DOHH2 (cell line): ENCODE measurements at regions not wholly inside any gene's neighbourhood (a gene's known extent, or its start where the extent isn't known, plus 50 kb on each side); places are given as distances from the start of the nearest gene placed in this dataset.

ENCODE experiments used
- H3F3A ChIP-seq: fragments of 200-600 bp; sonication (generic), shearing (Covaris generic); 2 replicates; pipeline ENCODE4 v1.6.0; 2016; ENCODE audit warnings: antibody characterized with exemption, mild to moderate bottlenecking; ENCODE audit not compliant: control insufficient read depth, insufficient read depth
- H3K27ac ChIP-seq: fragments of 200-600 bp; sonication (generic); 2 replicates; pipeline ENCODE4 v1.5.1; 2014; ENCODE audit warnings: low read depth, mild to moderate bottlenecking, low read length, moderate library complexity
- H3K27me3 ChIP-seq: fragments of 200-600 bp; sonication (generic); 2 replicates; pipeline ENCODE4 v1.6.1; 2014; ENCODE audit warnings: mild to moderate bottlenecking, low read length, mixed read lengths; ENCODE audit not compliant: control insufficient read depth
- H3K36me3 ChIP-seq: fragments of 200-600 bp; sonication (generic); 2 replicates; pipeline ENCODE4 v1.6.1; 2014; ENCODE audit warnings: mild to moderate bottlenecking, low read length, moderate library complexity, mixed read lengths; ENCODE audit not compliant: control insufficient read depth
- H3K4me1 ChIP-seq: fragments of 200-600 bp; sonication (generic); 2 replicates; pipeline ENCODE4 v1.6.1; 2014; ENCODE audit warnings: mild to moderate bottlenecking, low read length, mixed read lengths; ENCODE audit not compliant: control insufficient read depth
- H3K4me2 ChIP-seq: fragments of 200-600 bp; sonication (generic); 2 replicates; pipeline ENCODE4 v1.6.0; 2014; ENCODE audit warnings: mild to moderate bottlenecking, low read length, moderate library complexity
- H3K4me3 ChIP-seq: fragments of 200-600 bp; sonication (generic); 2 replicates; pipeline ENCODE4 v1.5.1; 2014; ENCODE audit warnings: mild to moderate bottlenecking, low read length, mixed read lengths
- H3K79me2 ChIP-seq: fragments of 200-600 bp; sonication (generic); 2 replicates; pipeline ENCODE4 v1.6.1; 2014; ENCODE audit warnings: mild to moderate bottlenecking, low read length, mixed read lengths; ENCODE audit not compliant: control insufficient read depth
- H3K9me2 ChIP-seq: fragments of 200-600 bp; sonication (generic); replicated peaks from 2 replicates; pipeline ENCODE4 v1.6.1; 2014; ENCODE audit warnings: mild to moderate bottlenecking, low read length, mixed read lengths; ENCODE audit not compliant: control insufficient read depth
- H3K9me3 ChIP-seq: fragments of 200-600 bp; sonication (generic); 2 replicates; pipeline ENCODE4 v1.6.1; 2014; ENCODE audit warnings: antibody characterized with exemption, low read length, mixed read lengths; ENCODE audit not compliant: control insufficient read depth, insufficient read depth
- H4K20me1 ChIP-seq: fragments of 200-600 bp; sonication (generic); 2 replicates; pipeline ENCODE4 v1.6.0; 2014; ENCODE audit warnings: low read depth, mild to moderate bottlenecking, antibody characterized with exemption, low read length, moderate library complexity; ENCODE audit not compliant: control insufficient read depth, insufficient read depth
- EZH2phosphoT487 ChIP-seq: fragments of 200-600 bp; sonication (generic); IDR thresholded peaks from 2 replicates; pipeline ENCODE4 v1.6.1; 2017; ENCODE audit warnings: borderline replicate concordance, mild to moderate bottlenecking, antibody characterized with exemption, low read length, moderate library complexity, mixed read lengths
- TF ChIP-seq, protein P1 (sequence below): fragments of 200-600 bp; sonication (generic); IDR thresholded peaks from one replicate; pipeline ENCODE4 v1.5.1; 2014; ENCODE audit warnings: antibody characterized with exemption, mild to moderate bottlenecking, low read depth, low read length; ENCODE audit not compliant: poor library complexity, severe bottlenecking

DNA sequence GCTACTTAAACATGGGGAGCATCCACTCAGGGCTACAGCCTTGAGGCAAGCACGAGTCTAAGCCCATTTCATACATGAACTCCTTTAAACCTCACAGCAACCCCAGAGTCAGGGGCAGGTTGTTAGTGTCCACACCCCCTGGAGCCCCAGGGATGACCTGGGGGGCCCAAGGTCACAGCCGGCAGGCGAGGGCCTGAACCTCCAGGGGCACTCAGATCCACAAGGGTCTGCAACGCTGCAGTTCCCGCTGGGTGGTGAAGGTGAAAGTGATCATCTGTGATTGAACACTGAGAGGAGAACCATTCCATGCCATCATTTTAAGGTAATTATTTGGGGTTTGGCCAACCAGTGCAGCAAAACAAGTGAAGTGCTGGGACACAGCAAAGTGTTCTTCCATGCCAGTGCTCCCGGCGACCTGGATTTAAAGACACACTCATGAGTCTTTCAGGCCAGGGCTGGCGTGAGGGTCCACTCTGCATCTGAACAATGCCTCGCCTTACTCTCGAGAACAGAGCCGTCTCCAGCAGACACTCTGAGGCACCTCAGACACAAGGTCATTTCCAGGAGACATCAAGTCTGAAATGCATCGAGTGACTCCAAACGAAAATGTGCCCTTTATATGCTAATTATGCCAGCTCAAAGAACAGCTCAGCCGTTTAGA lies 61.6 kb upstream of the SNTG2 start:
- Histone ChIP-seq H3K27ac (no peak overlapping the region), H3K4me3 (no peak overlapping the region), H3K27me3 (no peaks in the 10 kb centered on the region), H3K9me3 (no peaks in the 10 kb centered on the region), H3K36me3 (no peaks in the 10 kb centered on the region), H3K79me2 (no peaks in the 10 kb centered on the region), H4K20me1 (no peaks in the 10 kb centered on the region), H3K4me1 (no peaks in the 10 kb centered on the region), H3K4me2 (no peak overlapping the region), H3K9me2 (no peaks in the 10 kb centered on the region), H3F3A (no peaks in the 10 kb centered on the region)
- no peak for TF ChIP-seq EZH2phosphoT487
- TF ChIP-seq, protein P1, sequence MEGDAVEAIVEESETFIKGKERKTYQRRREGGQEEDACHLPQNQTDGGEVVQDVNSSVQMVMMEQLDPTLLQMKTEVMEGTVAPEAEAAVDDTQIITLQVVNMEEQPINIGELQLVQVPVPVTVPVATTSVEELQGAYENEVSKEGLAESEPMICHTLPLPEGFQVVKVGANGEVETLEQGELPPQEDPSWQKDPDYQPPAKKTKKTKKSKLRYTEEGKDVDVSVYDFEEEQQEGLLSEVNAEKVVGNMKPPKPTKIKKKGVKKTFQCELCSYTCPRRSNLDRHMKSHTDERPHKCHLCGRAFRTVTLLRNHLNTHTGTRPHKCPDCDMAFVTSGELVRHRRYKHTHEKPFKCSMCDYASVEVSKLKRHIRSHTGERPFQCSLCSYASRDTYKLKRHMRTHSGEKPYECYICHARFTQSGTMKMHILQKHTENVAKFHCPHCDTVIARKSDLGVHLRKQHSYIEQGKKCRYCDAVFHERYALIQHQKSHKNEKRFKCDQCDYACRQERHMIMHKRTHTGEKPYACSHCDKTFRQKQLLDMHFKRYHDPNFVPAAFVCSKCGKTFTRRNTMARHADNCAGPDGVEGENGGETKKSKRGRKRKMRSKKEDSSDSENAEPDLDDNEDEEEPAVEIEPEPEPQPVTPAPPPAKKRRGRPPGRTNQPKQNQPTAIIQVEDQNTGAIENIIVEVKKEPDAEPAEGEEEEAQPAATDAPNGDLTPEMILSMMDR: no peak

DNA sequence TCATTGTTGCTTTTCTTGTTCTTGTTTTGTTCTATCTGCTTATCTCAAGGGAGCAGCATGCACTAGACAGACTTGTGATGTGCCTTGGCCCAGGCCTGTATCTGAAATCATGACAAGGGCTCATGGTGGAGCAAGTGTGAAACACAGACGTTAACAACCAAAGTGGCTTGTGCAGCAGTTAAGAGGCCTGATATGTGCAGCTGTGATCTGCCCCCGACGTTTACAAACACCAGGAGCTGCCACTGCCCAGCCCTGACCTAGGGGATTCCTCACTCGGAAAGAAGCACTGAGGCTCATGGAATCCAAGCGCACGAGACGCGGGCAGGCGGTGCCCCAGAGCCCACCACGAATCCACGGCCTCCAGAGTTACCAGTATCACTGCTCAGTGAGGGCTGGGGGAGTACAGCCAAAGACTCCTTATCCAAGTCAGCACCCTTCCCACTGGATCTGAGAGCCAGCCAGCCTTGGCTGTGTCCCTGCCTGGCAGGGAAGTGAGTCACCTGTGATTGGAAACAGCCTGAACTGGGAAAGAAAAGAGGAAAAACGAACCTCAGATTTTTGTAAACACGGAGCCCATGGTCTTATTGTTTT lies 62.3 kb upstream of the SNTG2 start:
- H3K79me2 ChIP-seq: no peaks in the 10 kb centered on the region
- H3K27ac ChIP-seq: no peak overlapping the region
- TF ChIP-seq, protein P1: no peak
- no peak for TF ChIP-seq EZH2phosphoT487
- H3K27me3 ChIP-seq: no peaks in the 10 kb centered on the region
- no peaks in the 10 kb centered on the region for H3K4me1 ChIP-seq
- no peaks in the 10 kb centered on the region for H3F3A ChIP-seq
- H3K9me3 ChIP-seq: no peaks in the 10 kb centered on the region
- H3K4me2 ChIP-seq: no peak overlapping the region
- no peak overlapping the region for H3K4me3 ChIP-seq
- H4K20me1 ChIP-seq: no peaks in the 10 kb centered on the region
- H3K9me2 ChIP-seq: no peaks in the 10 kb centered on the region
- no peaks in the 10 kb centered on the region for H3K36me3 ChIP-seq

DNA sequence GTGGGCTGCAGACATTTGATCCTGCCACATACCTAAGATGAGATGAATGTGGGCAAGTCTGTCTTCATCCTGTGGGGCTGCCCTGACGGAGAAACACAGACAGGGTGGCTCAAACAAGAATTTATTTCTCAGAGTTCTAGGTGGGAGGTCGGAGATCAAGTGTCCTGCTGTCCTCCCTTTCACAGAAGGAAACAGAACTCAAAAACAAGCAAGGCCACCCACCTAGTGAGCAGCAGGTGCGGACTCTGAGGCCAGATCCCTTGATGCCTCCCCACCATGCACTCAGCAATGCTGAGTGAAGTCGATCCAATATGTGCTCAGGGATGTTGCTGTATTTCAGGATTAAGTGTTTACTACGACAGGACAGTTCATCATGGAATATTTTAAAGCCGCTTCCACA lies 63.0 kb upstream of the SNTG2 start:
- TF ChIP-seq EZH2phosphoT487: no peak
- TF ChIP-seq, protein P1: no peak
- Histone ChIP-seq H3K9me3 (no peaks in the 10 kb centered on the region), H4K20me1 (no peaks in the 10 kb centered on the region), H3K9me2 (no peaks in the 10 kb centered on the region), H3K4me1 (no peaks in the 10 kb centered on the region), H3K79me2 (no peaks in the 10 kb centered on the region), H3K36me3 (no peaks in the 10 kb centered on the region), H3K27me3 (no peaks in the 10 kb centered on the region), H3K4me3 (no peak overlapping the region), H3K27ac (no peak overlapping the region), H3F3A (no peaks in the 10 kb centered on the region), H3K4me2 (no peak overlapping the region)
